NCI-H2227 (cell line): ENCODE measurements at regions not wholly inside any gene's neighbourhood (a gene's known extent, or its start where the extent isn't known, plus 50 kb on each side); places are given as distances from the start of the nearest gene placed in this dataset.
A peak's percentile ranks its signal among the peaks of the same experiment; 100 is the strongest.
"Not testable (repeated sequence)": the region's sequence is repeated elsewhere in the genome, so short reads cannot be mapped to it uniquely, and the experiment has no call there.

Experiments
- DNase-seq: peaks from one replicate; lab custom pipeline; 2025; ENCODE audit not compliant: unreplicated experiment; lab: John Stamatoyannopoulos, UW

- no peak for DNase-seq
Measured at GRCh38 chr13:62564770-62565169, 1149.1 kb upstream of the PCDH20 start.

DNA sequence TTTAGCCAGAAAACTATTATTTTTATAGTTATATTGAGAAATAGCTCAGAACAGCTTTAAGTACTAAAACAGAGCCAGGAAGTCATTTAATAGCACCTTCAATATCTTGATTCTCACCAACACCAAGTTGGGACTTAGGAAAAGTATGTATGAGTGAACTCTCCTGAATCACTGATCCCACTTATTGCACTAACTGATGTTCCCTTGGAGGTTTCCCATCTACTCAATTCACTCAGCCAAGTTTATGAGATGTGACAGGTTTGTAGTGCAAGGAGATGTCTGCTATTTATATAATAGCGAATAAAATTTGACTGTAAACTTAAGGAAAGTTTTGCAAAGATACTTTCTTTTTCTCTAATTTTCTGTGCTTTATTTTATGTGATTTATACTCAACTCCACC is 1147.6 kb upstream of the PCDH20 start:
- DNase-seq = no peak

GRCh38 chr13:62556978-62557377 is 1141.3 kb upstream of the PCDH20 start:
- DNase-seq = no peak

DNA sequence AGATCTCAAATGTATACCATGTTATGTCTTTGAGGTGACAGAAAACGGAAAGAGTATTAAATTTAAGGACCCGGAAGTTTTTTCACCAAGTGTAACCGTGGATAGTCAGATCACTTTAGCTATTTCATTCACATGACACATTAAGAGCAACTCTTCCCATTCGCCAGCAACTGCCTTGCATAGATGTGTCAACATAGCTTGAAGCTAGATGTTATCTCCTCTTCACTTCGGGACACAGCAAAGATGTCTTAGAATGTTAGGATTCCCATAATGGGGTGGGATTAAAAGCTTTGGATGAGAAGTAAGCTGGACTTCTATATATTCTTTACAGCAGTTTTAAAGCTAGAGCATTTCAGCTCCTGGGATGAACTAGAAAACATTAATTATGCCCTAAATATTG is 1135.9 kb upstream of the PCDH20 start:
- no peak for DNase-seq

DNA sequence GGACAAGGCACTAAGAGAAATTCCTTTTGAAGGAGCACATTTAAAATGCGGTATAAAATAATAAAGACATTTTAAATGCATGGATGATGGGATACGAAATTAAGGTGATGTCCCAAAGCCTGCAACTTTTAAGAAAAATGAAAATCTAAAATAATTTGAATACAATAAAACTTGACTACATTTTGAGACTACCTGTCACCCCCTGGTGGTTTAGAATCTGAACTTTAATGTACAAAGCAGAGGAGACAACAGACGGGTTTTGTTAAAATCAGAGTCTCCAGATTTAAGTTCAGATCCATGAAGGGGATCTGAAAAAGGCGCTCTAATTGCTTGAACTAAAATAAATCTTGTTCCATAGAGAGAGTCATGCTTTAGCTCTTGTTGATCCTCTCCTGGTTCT is 1129.3 kb upstream of the PCDH20 start:
- DNase-seq = no peak

DNA sequence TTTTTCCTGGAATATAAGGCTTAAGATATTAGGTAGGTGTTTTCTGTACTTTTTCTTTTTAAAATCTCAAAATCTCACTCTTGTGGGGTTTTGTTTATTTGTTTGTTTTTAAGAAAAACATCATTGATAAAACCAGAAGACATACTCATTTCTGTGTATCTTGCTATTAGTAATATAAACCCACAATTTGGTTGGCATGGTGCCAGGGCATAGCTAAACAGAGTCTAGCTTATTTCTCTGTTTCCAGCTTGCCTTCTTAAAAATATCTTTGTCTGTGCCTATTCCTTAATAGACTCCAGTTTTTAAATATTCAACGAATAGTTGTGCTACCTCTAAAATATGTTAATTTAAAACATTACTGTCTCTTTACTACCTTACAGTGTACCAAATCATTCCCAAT is 1121.9 kb upstream of the PCDH20 start:
- DNase-seq = peak; percentile 18

GRCh38 chr13:62525652-62526051 is 1110.0 kb upstream of the PCDH20 start:
- no peak for DNase-seq

- no peak for DNase-seq
Measured at GRCh38 chr13:62524498-62524897, 1108.8 kb upstream of the PCDH20 start.

DNA sequence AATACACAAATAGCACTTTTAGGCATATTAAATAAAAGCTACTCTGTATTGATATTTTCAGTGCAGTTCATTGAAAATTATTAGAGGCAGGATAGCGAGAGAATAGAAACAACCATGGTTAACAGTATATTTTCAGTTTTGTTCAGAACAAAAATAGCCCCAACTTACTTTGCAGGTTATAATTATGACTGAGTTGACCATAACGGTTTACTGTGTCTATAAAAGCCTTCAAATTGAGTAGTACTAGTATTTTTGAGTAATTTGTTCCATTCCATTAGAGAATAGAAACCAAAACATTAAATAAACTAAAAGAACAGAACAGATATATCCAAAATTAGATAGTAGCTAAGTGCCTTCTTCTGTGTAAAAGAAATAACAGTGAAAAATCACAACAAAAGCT is 1108.4 kb upstream of the PCDH20 start:
- DNase-seq = no peak

DNA sequence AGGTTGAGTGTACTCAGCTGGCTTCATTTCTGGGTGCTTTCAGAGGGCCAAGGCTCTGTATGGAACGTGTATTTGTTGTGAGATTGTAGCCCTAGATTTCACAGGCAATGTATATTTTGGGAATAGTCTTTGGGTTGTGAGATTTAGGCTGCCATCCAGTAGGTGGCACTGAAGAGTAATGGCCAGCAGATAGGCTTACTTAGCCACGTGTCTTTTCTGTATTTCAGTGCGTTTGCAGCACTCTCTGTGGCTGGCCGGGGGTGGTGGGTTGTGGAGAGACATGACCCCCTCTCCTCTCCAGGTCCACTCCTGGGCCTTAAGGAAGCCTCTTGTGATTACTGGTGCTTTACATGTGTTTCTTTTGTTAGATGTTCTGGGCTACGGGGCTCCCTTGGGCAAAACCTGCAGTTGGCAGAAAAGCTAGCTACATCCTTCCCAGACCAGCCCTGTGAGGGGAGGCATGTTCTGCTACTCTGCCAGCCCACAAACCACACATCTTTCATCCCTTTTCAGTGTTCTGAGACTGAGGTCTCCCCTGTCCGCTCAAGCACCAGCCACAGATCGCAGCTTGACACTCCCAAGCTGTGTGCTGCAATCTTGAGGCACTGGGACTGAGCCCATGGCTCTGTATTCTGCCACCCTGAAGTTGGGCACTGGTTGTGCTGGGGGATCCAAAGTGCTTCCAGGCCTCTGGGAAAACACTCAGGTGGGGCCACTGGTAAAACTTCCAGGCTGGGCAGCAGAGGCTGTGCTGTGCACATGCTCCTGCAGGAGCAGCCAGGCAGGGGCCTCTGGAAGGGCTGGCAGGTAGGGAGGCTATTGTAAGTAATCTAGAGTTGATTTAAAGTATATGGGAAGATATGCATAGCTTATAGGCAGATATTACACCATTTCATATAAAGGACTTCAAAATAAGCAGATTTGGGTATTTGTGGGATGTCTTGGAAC is 1096.8 kb upstream of the PCDH20 start:
- DNase-seq = peak; percentile 12

DNA sequence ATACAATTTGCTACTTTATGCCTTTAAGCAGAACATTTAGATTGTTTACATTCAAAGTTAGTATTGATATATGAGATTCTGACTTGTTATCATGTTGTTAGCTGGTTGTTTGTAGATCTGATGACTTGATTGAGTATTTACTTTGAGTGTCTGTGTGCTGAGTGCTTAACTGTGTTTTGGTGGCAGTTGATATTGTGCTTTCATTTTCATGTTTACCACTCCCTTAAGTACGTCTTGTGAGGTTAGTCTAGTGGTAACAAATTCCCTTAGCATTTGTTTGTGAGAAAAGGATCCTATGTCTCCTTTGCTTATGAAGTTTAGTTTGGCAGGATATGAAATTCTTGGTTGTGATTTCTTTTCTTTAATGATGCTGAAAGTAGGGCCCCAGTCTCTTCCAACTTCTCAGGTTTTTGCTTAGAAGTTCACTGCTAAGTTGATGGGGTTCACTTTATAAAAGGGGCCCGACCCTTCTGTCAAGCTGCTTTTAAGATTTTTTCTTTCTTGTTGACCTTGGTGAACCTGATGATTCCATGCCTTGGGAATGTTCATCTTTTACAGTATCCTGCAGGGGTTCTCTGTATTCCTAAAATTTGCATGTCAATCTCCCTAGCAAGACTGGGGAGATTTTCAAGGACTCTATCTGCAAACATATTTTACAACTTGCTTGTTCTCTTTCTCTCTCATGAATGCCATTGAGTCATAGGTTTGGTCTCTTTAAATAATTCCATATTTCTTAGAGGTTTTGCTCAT is 1095.4 kb upstream of the PCDH20 start:
- DNase-seq = no peak

DNA sequence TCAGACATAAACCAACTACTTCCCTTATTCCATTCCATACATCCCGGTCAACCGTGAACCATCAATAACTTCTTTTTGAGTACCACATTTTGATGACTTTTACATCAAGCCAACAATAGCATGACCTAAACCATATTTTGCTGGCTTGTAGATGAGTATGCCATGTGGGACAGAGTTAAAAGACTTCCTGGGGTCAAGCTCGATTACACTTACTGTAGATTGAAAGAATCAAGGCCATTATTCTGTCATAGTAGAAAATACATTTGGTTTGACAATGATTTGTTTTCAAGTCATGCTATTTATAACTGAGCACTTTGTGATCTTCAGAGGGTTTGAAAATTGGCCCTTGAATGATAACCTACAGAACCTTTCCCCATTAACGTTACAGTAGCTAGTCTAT is 1086.9 kb upstream of the PCDH20 start:
- peak; percentile 59 for DNase-seq

- no peak for DNase-seq
Measured at GRCh38 chr13:62489731-62490130, 1074.1 kb upstream of the PCDH20 start.

DNA sequence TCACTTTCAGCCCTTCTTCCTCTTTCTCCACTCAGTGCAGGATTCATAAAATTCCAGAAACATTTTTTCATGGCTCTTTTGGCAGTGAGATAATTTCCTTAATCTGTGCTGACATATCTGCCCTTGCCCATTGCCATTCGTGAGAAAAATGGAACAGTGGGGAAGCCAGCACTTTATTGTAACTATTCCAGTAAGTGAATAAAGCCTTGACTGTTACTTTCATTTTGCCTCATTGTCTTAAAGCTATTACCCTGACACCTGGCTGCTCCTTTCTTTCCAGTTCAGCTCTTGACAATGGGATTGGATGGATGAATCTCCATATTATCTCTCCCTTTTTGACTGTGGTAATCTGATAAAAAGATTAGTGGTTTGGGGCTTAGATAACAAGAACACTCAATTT is 1068.1 kb upstream of the PCDH20 start:
- DNase-seq = no peak

- peak; percentile 54 for DNase-seq
Measured at GRCh38 chr13:62482351-62482750, 1066.7 kb upstream of the PCDH20 start.

DNA sequence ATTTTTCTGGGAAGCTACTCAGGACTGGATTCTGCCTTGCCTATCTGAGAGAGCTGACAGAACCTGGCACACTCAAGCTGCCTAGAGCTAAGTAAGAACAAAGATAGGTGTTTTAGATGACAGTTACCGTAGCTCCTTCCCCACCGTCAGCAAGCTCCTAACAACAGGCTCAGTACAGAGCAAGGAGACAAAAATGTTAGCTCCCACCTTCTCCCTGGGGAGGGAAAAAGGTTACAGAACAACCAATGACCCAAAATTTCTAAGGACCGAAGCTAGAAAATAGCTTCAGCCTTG is 1058.2 kb upstream of the PCDH20 start:
- no peak for DNase-seq

DNA sequence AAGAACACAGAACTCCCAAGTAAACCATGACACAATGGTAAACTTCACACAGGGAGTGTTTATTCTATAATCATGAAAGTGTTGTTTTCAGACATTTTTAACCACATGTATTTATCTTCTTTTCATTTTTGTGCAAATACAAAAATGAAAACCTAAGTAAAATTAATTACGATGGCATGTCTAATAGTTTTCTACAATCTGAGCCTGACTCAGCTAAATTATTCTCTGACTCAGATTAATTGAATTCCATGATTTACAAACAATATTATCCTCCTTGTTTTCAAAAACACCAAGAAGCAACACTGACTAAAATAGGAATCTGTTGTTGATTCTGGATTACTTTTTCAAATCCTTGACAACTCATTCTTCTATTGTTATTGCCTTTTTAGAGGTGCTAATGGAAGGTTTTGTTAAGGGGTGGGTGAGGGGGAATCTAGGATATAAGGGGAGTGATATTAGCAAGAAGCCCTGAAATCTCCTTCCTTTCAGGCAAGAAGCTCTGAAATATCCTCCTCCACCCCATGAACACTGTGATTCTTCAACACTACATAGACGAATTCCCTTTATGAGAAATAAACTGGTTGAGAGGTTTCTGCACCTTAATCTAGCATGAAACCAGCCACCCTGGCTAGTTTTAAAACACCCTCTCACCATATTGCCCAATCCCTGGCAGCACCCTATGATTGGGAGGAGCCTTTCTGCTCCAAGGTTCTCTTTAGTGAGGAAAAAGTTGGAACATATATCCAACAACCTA is 1057.7 kb upstream of the PCDH20 start:
- no peak for DNase-seq

DNA sequence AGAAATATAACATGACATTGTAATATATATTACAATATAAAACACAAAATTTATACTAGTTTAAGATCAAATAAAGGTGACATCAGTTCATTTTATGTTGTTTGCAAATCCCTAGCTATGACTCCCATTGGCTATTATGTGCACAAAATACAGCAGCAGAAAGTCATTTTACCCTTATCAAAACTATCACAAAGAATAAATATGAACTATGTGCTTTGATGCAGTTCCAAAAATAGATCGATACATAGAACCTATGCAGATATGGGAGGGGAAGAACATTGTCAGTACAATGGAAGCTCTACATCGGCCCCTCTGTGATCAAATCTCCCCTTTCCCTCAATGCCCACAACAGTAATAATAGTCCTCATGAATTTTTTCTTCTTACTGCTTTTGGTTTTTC is 1038.1 kb upstream of the PCDH20 start:
- DNase-seq = no peak

DNA sequence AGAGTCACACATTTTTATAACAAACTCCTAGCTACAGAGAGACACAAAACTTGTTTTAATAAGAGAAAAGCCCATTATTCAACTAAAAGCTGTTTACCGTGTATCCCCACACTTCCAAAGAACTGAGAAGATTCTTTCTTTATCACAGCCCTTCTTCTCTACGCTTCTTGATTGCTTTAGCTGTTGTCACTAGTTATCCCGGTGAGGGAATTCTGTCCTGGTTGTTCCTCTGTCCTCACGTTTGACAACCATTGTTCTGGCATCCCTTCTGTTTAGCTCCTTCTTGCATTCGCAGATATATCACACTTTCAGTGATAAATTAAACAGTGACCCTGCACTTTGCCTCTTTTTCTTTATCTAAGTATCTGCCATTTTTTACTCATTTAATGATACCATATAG is 1035.1 kb upstream of the PCDH20 start:
- DNase-seq = no peak

GRCh38 chr13:62447771-62448382 is 1032.2 kb upstream of the PCDH20 start:
- not testable (repeated sequence) for DNase-seq

GRCh38 chr13:62444805-62445204 is 1029.2 kb upstream of the PCDH20 start:
- DNase-seq = no peak
